Amniotic epithelial cell (primary cell): ENCODE measurements at regions not wholly inside any gene's neighbourhood (a gene's known extent, or its start where the extent isn't known, plus 50 kb on each side); places are given as distances from the start of the nearest gene placed in this dataset.

Experiments used
- DNase-seq: peaks from one replicate; pipeline ENCODE4 v3.0.0-alpha.2; 2010; ENCODE audit warnings: low read depth

DNA sequence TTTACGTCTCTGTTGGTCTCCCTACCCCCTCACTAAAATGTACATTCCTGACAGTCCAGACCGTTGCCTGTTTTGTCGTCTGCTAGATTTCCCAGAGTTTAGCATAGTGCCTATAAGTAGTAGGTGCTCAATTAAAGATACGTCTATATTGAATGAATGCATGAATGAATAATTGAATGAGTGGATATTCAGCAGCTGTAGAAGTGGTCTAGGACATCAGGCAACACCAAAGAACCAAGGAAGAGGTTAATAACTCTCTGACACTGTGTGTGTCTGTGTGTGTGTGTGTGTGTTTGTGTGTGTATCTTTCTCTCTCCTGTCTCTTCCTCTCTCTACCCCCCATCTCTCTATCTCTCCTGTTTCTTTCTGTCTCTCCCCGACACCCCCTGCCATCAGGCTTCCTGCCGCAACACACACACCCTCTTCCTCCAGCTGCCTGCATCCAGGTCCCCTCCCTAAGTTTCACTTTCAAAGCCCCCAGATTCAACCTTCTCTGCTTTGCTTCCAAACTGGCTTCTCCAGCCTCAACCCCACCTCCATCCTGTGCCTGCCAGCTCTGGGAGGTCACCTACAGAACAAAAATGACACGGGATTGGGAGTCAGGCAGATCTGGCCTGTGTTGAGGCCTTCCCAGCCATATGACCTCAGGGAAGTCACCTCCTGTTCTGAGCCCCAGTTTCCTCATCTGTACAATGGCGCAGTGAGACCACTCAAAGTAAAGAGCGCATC lies 119.9 kb upstream of the NCOR2 start:
- no peak for DNase-seq

DNA sequence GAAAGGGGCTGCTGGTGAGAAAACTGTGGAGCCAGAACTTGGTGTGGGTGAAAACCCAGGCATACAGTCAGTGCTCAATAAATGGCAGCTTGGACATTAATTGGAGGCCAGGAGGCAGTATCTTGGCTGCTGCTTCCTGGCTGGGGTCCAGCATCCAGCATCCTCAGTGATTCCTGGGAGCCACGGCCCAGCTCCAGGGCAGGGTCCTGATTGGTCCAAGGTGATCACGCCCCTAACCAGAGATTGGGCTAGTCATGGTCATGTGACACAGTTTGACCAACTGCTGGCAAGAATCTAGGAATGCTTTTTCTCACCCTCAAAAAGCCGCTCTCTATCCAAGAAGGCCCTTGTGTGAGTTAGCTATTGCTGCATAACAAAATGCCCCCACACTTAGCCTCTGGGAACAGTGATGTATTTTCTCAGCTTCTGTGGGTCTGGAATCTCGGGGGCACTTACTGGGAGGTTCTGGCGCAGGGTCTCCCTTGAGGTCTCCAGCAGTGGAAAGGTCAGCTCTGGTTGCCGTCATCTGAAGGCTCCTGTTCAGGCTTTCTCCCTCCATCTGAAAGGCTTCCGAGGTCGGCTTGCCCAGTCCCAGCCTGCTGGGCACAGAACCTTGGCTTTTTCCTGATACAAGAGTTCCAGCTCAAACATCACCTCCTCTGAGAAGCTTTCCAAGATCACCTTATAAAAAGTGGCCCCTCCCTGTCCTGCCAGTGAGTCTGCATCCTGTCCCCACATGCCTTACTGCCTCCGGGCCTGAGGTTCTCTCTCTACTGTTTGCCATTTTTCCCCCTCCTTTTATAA lies 119.2 kb upstream of the NCOR2 start:
- DNase-seq = peak; percentile 34

DNA sequence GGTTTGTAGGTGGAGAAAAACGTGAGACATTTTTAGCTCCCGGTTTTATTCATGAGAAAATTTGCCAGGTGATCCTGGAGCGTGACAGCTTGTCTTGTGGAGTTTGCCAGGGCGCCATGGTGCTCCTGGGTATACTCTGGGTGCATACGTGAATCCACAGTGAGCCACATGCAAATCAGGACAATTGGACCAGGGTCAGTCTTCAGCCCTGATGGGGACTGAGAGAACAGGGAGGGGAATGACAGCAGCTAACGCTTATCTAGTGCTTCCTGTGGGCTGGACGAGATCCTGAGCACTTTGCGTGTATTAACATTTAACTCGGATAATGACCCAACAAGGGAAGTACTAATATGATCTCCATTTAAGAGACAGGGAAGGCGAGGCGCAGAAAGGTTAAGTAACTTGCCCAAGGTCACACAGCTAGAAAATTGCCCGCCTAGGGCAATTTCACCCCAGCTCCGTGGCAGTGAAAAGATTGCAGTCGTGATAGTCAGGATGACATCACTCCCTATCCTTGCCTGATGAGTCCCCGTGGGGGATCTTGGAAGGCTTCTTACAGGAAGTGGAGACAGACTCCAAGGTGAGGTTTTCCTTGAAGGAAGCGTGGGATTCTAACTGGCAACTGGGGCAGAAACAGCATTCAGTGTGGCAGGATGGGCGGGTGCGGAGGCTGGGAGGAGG lies 118.4 kb upstream of the NCOR2 start:
- DNase-seq = peak; percentile 78

DNA sequence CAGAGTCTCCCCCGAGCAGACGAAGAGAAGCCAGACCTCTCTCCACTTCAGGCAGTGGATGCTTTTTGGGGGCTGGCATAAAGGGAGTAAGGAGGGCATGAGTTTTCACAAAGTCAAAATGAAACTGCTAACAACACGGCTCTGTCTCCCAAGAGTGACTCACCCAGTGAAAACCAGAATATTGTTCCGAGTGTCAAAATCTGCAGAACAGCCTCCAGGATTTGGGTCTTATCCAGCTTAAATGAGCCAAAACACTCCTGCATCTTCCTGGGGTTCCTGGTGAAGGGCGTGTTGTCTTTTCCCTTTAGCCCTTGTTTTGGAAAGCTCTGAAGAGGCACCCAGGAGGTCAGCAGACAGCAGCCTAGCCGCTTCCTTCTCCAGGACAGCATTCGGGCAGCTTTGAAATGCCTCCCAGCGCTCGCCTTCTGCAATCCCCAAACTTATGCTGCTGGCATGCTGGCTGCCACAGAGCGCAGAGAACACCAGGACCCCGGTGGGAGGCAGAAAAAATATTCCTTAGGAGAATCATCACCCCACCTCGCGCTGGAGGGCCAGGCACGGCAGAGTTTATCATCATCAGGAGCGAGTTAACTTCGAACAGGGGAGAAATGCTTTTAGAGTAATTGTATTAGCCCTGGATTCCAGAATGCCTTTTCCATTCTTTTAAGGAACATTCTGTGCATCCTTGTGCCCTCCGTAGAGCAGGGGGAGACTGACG lies 117.7 kb upstream of the NCOR2 start:
- peak; percentile 61 for DNase-seq

DNA sequence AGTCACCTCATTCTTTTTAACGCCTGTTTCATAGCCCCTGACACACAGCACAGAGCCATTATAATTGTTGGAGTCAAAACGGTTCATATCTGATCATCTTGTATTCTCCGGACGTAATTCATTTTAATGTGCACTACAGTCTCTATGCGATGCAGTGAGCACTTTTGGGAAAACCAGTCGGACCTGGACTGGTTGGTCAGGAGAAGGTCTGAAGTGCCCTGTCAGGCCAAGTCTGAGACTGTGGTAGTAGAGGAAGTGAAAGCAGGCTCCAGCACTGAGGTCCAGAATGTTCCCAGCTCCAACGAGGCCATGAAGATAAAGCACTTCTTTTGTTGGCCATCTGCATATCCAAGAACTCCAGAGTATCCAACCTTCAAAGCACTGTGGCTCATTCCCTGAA lies 117.1 kb upstream of the NCOR2 start:
- DNase-seq = peak; percentile 27

DNA sequence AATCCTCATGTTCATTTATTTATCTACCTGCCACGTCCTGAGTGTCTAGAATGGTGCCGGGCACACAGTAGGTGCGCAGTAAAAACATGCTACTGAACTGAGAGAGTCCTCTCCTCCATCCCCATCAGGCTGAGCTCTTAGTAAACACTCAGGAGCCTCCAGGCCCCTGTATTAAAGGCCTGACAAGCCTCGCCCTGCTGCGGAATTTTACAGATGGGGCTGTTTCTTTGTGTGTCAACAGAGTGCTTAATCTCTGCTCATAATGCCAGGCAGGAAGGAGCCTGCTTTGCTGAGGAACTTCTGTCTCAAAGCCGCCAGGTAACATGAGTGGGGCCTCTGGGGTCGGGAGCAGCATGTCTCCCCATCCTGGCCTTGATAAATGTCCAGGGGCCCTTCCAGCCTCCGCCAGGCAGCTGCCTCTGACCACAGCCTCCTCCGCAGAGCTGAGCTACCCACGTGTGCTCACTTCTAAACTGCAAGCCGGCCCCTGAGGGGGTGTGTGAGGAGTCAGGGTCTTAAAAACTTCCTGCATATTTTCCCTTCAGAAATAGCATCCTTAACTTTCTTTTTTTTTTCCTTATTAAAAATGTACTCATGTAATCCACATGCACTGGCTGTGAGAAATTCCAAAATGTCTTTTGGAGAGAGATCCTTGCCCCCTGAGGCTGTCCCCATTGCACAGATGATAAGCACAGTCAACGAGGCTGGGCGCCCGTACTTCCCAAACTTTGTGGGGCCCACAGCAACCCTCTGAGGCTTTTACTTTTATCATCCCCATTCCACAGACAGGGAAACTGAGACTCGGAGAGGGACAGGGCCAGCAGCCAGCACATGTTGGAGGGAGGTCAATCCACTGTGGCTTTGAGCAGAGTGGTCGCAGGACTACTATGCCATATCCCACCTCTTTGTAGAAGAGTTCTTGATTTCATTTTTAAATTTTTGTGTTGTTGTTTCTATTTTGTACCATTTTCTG lies 116.0 kb upstream of the NCOR2 start:
- DNase-seq = peak; percentile 56

DNA sequence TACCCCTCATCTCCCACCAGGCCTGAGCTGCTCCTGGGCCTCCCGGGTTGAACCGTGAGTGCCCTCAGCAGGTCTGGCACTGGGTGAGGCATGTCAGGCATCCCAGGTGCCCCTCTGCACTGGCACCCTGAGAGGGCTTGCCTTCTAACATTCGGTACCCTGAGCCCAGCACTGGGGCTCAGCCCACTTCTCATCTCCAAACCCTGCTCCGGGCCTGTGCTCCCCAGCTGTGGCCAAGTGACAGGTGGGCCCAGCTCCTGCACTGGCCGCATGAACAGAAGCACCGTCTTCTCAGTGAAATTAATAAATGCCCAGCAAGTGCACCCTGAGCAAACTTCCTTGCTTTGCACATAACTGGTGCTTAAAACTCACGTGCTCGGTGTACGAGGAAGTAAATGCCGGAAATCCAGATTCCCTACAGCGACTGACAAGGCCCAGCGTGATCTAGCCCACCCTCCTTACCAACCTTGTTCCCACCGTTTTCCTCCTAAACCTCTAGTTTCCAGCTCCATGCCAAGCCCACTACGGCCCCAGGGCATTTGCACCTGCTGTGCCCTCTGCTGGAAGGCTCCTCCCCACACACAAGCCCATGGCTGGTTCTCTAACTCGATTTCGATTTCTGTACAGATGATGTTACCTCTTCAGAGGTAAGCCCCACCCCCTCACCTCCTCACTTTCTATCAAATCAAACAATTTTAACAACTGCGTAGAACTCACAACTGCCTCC lies 115.2 kb upstream of the NCOR2 start:
- no peak for DNase-seq

DNA sequence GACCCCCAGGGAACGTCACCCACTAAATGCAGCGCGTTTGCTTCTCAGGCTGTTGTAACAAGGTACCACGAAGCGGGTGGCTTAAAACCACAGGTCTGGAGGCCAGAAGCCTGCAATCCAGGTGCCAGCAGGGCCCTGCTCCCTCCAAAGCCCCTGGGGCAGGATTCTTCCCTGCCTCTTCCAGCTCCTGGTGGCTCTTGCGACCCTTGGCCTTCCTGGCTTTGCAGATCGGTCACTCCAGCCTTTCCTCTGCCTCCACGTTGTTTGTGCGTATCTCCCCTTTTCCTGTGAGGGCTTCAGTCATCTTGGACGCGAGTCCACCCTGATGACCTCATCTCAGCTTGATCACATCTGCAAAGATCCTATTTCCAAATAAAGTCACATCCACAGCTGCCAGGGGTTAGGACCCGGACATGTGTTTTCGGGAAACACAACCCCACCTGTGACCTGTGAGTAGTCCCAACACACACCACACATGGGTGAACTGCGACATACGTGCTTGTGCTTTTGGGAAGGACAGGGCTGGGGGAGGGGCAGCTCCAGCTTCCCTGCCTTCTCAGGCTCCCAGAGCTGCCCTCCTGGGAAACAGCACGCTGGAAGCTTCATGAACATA lies 114.5 kb upstream of the NCOR2 start:
- DNase-seq = peak; percentile 57

DNA sequence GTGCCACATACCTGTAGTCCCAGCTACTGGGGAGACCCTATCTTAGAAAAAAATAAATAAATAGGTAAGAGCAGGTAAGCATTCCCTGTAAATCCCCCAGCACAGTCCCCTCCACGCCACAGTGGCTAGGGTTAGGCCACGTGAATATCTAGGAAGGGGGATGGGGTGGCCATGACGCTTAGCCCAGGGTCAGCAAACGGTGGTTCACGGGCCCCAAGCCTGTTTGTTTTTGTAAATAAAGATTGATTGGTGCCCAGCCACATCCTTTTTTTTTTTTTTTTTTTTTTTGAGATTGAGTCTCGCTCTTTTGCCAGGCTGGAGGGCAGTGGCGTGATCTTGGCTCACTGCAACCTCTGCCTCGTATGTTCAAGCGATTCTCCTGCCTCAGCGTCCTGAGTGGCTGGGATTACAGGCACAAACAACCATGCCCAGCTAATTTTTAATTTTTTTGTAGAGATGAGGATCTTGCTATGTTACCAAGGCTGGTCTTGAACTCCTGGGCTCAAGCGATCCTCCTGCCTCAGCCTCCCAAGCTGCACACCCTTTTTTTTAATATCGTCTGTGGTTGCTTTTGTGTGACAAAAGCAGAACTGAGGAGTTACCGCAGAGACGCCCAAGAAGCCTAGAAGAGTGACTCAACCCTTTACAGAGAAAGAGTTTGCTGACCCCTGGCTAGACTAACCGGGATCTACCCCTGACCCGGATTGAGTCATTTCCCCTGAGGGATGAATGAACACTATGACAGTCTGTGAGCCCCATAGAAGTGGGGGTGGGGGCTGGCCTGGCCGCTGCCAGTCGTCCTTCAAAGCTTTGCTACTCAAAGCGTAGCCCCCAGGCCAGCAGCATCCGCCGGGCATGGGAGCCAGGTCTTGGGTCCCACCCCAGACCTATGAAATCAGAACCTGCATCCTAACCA lies 113.7 kb upstream of the NCOR2 start:
- DNase-seq = peak; percentile 88

DNA sequence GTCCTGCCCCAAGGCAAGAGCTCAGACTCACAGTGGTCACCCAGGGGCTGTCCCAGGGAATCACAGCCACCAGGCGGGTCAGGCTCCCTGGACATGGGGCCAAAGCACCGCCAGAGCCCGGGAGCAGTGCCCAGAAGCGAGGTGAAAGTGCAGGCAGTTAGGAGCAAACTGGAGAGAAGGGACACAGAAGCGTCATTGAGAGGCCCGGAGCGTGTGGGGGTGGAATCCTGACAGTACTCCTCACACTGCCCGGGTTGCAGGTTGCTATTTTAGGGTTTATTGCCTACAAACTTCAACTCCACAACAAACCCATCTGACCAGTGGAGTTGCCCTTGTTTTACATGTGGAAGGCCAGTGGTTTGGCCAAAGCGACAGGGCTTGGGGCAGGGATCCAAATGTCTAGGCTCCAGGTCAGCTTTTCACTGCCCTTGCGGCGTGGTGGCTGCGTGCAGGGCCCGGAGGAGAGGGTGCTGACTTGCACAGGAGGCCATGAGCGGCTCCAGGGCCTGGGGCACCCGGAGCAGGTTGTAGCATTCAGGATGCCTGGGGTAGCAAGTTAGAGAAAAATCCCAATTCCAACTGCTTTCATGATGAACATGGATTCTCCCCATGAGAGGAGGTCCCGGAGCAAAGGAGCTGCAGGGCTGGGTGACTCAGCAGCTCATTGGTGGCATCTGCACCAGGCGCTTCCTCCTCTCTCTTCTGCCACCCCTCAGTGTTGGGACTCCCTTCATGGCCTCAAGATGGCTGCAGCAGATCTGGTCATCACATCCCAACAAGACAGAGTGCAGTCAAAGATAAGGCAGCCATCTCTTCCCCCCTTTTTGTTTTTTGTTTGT lies 112.3 kb upstream of the NCOR2 start:
- DNase-seq = no peak

DNA sequence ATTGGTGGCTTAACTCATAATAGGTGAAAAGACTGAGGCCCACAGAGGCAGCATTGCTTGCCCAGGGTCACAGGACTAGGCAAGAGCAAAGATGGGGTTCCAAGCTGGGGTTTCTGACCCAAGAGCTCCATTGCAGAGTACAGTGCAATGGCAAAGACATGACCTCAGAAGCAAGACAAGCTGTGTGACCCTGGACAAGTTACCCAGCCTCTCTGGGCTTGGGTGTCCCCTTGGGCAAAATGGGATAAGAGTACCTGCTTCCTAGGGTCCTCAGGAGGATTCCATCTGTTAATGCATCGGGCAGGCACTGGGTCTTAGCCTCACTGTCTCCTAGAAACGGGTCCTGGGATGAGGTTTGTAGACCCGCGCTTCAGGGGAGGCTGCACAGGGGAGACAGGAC lies 111.6 kb upstream of the NCOR2 start:
- DNase-seq = no peak

DNA sequence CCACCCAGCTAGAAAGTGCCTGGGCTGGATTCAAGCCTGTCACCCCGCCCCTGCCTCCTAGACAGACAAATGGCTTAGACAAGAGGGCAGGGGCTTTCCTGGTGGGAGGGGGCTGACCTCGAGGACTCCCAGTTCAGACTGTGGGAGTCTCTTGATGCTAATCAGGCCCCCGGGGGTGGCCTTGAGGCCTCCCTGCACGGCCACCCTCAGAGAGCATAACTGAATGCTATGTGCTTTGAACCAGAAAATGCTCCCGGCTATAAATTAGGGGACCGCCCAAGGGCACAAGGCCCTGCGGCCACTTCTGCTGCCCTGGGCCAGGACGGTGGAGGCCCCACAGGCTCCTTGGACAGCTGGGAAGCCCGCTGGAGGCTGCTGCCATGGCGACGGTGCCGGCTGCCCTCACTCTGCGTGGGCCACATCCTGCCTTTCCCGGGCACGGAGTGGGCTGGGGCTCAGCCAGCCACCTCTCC lies 111.0 kb upstream of the NCOR2 start:
- no peak for DNase-seq

DNA sequence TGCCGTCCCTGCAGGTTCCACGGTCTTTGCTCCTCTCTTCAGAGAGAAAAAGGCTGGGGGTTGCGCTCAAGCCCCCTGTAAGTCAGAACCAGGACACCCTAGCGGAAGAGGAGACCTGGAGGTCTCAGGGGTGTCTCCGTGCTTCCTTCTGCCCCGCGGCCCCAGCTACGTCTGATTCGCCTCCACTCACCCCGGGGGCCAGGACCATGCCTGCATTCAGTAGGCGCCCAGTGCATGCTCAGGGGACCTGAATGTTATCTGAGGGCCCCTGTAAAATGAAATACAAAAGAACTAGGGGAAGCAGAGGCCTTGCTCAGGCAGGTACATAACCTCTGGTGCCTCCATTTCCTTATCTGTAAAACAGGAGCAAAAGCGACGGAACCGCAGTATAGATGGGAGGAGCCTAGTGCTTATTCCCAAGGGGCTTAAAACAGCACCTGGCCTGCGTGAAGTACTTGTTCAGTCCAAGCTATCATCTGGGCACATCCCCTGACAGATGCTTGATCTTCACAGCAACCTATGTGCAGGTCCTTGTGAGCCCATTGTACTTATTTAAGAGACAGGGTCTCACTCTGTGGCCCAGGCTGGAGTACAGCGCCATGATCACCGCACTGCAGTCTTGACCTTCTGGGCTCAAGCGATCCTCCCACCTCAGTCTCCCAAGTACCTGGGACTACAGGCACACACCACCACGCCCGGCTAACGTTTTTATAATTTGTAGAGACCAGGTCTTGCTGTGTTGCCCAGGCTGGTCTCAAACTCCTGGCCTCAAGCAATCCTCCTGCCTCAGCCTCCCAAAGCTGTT lies 110.3 kb upstream of the NCOR2 start:
- DNase-seq = no peak

DNA sequence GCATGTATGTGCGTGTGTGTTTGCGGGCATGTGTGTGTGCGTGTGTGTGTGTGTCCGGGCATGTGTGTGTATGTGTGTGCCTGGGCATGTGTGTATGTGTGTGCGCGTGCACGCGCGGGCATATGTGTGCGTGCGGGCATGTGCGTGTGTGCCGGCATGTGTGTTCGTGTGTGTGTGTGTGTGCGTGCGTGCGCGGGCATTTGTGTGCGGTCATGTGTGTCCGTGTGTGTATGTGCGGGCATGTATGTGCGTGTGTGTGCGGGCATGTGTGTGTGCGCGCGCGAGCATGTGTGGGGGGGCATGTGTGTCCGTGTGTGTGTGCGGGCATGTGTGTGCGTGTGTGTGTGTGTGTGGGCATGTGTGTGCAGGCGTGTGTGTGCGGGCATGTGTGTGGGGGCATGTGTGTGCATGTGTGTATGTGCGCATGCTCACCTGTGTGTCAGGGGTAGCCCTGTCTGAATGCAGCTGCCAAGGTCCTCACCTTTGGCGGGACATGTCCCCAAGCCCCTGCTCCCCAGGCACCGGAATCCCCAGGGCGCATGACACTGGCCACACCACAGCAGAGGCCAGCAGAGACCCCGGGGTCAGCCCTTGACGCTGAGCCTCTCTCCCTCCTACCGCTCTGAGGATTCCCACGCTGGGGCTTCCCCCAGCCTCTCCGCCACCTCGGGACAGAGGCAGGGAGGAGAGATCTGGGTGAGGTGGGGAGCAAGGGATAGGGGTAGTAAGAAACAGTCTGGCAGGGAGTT lies 109.5 kb upstream of the NCOR2 start:
- no peak for DNase-seq

DNA sequence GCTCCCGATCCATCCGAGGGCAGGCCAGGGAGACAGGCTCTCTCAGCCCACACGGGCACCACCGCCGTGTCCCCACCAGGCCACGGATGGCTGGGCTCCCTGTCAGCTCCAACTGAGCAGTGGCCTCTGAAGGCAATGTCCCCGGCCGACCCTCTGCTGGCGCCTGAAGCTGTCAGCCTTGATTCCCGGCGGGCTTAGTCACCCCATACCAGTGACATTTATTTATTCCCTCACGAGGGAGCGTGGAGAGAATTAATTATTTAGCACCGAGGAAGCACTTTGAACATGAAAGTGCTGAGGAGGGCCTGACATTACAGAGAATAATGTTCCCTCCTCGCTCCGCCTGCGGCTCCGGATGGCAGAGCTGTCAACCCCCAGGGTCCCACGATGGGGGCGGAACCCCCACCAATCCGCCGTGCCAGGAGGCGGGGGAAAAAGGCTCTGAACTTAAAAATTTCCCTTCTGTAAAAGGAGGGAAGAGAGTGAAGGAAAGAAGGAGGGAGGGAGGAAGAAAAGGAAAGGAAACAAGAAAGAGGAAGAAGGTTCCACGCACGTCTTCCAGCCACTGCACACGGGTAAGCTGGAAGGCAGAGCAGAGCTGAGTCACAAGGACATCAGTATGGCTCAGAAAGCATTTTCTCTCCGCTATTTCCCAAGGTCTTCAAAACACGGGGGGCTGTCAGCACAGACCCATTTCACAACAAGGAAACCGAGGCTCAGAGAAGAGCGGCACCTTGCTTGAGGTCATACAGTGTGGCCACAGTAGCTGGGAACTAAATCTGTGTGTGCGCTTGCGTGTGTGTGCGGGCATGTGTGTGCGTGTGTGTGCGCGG lies 108.7 kb upstream of the NCOR2 start:
- peak; percentile 77 for DNase-seq
